NCI-H345 (cell line): ENCODE measurements at regions not wholly inside any gene's neighbourhood (a gene's known extent, or its start where the extent isn't known, plus 50 kb on each side); places are given as distances from the start of the nearest gene placed in this dataset.

Source experiments
- DNase-seq: peaks from one replicate; lab custom pipeline; 2025; lab: John Stamatoyannopoulos, UW

GRCh38 chr17:15177343-15177742 lies 87.8 kb downstream of the PMP22 start:
- no peak for DNase-seq

DNA sequence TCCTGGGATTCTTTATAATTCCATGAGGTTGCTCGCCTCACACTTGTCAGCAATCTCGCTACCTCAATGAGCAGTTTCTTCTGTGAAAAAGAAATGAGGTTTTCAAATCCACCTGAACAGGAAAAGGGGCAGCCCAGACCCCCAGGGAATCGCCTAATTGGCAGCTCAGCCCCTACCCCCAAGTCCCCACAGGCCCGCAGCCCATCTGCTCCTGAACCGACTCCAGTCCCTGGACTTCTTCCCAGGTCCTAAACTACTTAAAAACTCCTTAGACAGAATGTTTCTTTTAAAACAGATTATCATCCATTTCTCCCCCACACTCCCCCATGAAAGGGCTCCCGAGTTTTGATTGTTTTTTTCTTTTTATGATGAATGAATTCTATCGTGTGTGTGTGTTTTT lies 89.8 kb downstream of the PMP22 start:
- no peak for DNase-seq

DNA sequence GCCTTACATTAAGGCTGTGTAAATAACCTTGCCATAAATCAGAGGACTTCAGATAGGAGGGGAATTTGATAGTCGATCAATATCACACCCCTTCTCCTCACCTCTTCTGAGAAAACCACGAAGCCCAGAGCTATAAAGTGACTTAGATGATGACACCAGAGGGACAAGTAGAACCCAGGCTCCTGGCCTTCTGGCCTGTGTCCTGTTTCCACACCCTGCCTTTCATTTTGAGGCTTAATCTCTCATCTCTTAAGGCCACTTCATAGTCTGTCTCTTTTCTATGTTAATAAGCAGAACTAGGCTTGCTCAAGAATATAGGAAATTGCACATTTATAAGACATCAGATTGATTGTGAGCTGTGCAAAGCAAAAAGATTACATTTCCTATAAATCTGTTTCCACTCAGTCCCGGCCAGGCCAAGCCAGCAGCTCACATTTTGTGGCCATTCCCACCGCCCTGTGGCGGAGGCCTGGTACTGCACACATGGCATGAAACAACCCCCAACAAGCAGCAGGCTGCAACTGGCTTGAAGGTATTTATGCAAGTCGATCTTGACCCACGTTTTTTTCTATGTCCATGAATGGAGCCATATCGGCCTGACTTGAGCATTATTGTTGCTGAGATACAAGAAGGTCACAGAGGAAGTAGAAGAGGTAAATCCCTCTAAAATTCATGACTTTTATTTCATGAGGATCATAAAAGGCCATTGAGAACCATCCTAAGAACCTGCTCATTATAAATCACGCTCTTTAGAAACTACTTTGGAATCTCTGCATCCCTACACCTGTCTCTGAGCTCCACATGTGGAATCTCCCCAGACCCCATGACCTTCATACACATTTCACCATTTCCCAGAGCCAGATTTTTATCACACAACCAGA lies 93.7 kb downstream of the PMP22 start:
- DNase-seq: no peak

- no peak for DNase-seq
Measured at GRCh38 chr17:15169676-15170075, 95.5 kb downstream of the PMP22 start.

DNA sequence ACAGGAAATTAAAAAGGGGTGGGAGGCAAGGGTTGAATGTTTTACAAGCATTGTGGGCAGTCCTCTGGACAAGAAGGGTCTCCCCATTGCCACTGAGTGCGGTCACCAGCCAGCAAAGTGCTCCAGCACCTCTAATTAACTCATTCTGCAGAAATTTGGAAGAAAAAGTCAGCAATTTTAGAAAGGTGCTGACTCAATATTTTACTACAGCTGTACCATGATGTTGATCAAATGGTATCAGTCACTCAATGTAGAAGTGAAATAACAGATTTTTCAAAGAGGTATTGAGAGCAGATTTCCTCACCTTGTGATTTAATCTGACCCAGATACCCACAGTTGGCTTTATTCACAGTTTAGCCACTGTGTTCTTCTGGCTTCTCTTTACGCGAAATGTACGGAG lies 96.7 kb downstream of the PMP22 start:
- no peak for DNase-seq

DNA sequence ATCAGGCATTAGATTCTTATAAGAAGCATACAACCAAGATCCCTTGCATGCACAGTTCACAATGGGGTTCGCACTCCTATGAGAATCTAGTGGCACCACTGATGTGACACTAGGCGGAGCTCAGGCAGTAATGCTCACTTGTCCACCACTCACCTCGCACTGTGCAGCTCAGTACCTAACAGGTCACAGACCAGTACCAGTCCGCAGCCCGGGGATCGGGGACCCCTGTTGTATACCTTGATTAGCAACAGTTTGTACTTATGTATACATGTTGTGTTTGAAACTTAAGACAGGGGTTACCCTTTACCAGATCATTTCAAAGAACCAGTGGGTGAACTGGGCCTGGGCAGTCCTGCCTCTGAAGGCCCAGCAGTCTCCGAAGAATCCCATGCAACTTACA lies 103.7 kb downstream of the PMP22 start:
- DNase-seq: no peak

DNA sequence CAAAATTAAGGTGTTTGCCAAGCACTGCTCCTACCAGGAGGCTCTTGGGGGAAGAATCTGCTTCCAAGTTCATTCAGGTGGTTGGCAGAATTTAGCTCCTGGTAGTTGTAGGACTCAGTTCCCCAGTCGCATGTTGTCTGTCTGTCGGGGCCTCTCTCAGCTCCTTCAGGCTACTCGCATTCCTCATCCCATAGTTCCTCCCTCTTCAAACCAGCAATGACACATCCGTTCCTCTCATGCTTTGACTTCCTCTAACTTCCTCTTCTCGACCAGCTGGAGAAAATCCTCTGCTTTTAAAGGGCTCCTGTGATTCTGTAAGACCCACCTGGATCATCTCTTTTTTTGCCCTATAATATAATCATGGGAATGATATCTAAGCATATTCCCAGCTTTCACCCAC lies 108.1 kb downstream of the PMP22 start:
- no peak for DNase-seq

- no peak for DNase-seq
Measured at GRCh38 chr17:15154618-15155017, 110.5 kb downstream of the PMP22 start.

DNA sequence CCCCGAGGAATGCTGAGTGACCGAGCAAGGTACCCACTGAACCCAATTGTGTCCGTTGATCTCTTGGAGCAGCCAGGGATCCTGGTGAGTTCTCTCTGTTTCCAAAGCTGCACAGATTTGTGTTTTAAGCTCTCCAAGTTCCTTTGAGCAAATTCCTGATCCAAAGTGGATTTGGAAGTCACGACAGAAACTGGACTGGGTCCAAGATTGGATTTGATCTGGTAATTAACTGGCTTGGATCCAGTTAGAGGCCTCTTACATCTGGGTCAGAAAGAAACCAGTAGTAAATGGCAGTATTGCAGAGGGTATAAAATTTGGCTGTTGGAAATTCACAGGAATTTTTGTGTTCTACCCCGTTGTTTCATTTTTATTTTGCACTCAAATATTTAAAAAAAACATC lies 119.5 kb downstream of the PMP22 start:
- DNase-seq: no peak

GRCh38 chr17:15143524-15143923 lies 121.6 kb downstream of the PMP22 start:
- DNase-seq: no peak

DNA sequence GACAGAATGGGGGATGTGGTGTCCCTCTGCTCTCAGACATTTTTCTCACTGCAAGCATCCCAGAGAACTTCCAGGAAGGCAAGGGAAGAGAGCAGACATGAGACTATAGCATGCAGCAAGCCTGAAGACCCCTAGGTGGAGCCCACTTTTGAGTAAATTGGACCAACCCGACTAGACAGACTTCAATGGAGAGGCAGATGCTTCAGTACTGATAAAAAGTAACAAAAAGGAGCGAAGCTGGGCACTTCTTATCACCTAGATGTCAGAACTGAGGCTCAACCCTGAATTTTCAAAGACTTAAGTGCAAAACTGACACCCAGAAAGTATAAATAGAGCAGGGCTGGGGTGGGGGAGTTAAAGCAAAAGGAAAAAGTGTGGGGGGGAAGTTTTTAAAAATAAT lies 130.8 kb downstream of the PMP22 start:
- DNase-seq: no peak

DNA sequence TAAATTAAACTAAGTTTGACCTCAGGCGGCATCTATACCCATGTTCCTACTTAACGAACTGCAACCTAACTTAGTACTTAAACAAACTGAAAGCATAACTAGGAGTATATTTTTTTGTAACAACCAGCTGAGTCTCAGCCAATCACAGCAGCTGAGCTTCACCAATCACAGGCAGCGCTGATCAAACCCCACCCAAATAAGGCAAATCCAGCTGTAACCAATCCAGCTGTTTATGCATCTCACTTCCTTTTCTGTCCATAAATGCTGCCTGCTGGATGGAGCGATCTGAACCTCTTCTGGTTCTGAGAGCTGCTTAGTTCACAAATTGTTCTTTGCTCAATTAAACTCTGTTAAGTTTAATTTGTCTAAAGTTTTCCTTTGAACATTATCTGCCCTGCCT lies 131.3 kb downstream of the PMP22 start:
- no peak for DNase-seq

- DNase-seq: no peak
Measured at GRCh38 chr17:15133143-15133542, 132.0 kb downstream of the PMP22 start.

- no peak for DNase-seq
Measured at GRCh38 chr17:15130426-15130825, 134.7 kb downstream of the PMP22 start.

GRCh38 chr17:15129986-15130385 lies 135.1 kb downstream of the PMP22 start:
- DNase-seq: no peak

GRCh38 chr17:15124746-15125145 lies 140.4 kb downstream of the PMP22 start:
- no peak for DNase-seq

GRCh38 chr17:15124264-15124595 lies 140.9 kb downstream of the PMP22 start:
- no peak for DNase-seq

DNA sequence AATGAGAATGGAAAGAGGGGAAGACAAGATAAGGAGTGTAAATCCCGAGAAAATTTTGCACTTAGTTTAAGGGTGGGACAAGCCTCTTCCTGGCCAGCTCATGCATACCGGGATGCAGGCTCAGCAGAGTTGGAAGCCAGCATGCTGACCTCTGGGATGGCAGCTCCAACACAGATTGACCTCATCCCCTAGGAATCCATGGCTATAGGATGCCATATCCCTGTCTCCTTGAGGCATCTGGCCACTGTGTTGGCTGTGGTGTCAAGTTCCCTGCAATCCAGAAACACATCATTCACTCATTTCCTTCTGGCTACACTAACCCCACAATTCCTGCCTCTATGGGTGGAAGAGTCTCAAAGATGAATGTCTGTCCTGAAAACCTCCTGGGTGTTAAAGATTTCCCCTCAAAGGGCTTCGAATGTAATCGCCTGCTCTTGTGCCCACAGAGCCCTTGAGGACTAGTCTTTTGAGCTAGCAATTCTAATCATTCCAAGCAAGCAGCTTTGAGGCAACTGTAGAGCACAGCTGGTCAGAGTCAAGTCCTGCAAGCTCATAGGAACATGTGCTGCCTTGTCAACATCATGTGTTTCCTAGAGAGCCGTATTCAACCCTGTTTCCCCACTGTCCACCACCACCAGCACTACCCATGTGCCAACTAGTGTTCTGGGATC lies 141.4 kb downstream of the PMP22 start:
- DNase-seq: no peak

DNA sequence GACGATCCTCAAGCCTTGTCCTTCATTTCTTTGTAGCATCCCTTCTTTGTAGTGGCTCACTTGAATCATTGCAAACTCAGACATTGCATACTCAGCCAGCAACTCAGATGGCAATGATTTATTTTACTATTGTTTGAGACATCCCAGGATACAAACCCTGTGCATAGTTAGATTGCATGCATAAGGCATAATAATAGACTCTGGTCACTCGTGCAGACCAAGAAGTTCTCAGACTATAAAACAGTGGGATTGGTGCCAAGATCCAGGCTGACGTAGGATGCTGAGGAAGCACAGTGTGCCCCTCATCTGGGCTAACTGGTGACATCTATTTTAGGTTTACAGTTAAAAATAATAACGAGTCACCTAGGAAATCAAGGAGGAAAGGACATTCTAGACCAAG lies 142.3 kb downstream of the PMP22 start:
- no peak for DNase-seq

GRCh38 chr17:15121426-15121825 lies 143.7 kb downstream of the PMP22 start:
- no peak for DNase-seq

DNA sequence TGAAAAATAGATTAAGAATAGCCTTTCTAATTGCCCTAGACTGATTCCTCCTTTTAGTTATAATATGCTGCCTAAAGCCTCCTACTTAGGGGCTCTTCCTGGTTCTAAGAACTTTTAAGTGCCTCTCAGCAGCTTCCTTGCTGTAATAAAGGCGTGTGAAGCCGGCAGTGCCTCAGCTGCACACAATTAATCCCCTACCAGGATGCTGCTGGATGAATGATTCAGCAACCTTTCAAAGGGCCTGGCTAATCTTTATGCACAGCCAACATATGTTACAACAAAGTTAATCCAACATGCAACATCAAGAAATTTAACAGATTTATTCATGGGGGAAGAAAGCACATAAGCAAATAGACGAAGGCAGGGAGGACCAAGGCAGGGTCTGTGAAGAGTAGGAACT lies 145.2 kb downstream of the PMP22 start:
- DNase-seq: no peak

DNA sequence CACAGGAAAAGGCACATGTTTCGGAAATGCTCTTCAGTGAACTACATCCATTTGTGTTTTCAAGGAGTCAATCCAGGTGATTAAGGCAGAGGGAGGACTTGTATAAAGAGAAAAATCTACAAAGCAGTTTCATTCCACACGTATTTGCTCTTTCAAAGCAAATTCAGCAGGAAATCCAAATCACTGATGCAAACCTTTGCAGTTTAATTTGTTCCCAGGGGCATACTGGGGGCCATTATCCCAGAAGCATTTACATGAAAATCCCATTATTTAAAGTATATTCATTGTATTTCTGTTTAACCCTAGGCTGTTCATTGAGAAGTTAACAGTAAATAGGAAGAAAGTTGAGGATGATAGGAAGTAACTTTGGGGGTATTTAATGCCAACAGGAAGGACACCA lies 147.9 kb downstream of the PMP22 start:
- DNase-seq: no peak

GRCh38 chr17:15112846-15113617 lies 152.1 kb downstream of the PMP22 start:
- DNase-seq: no peak
